ENCODE measurements at regions not wholly inside any gene's neighbourhood (a gene's known extent, or its start where the extent isn't known, plus 50 kb on each side); places are given as distances from the start of the nearest gene placed in this dataset.
"Not testable (repeated sequence)": the region's sequence is repeated elsewhere in the genome, so short reads cannot be mapped to it uniquely, and the experiment has no call there.

DNA sequence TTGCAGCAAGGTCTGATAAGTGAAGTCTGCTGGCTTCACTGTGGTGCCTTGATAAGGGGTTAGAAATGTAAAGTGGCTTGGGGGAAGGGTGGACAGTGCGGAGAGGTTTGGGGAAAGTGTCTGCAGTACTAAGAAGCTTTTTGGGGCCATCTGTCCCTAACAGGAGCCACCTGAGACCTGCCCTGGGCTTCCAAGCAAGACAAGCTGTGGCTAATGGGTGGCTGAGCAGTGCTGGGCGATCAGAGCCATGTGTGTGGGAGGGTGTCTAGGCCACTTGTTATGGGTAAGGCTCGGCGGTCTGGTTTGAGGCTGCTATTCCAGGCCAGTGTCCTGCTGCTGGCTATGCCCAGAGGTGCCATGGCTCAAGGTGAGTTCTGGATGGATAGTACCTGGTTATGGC lies 185.4 kb upstream of the MTMR8 start:
- Histone ChIP-seq H3K27me3 (ENCODE audit: control insufficient read depth, insufficient read depth, low read length) (no peaks in the 10 kb centered on the region), H3K9ac (ENCODE audit: low read length) (no peak overlapping the region), H3K27ac (ENCODE audit: low read depth, low read length) (no peak overlapping the region), H3K36me3 (ENCODE audit: control insufficient read depth, insufficient read depth, low read length) (no peaks in the 10 kb centered on the region), H3K4me1 (ENCODE audit: control insufficient read depth, insufficient read depth, low read length) (peaks cover 15% of the 10 kb centered on the region), H3K4me3 (ENCODE audit: low read depth, low read length) (no peak overlapping the region), H3K9me3 (ENCODE audit: control insufficient read depth, insufficient read depth, low read depth, low read length) (peaks cover 30% of the 10 kb centered on the region; the same call in 1 of the 2 replicates)

GRCh38 chrX:64580035-64580434 lies 184.8 kb upstream of the MTMR8 start:
- H3K27ac ChIP-seq (ENCODE audit: low read depth, low read length), result no peak overlapping the region
- peaks cover 15% of the 10 kb centered on the region for H3K4me1 ChIP-seq (ENCODE audit: control insufficient read depth, insufficient read depth, low read length)
- no peaks in the 10 kb centered on the region for H3K27me3 ChIP-seq (ENCODE audit: control insufficient read depth, insufficient read depth, low read length)
- no peak overlapping the region for H3K4me3 ChIP-seq (ENCODE audit: low read depth, low read length)
- no peaks in the 10 kb centered on the region for H3K36me3 ChIP-seq (ENCODE audit: control insufficient read depth, insufficient read depth, low read length)
- peaks cover 30% of the 10 kb centered on the region; the same call in 1 of the 2 replicates for H3K9me3 ChIP-seq (ENCODE audit: control insufficient read depth, insufficient read depth, low read depth, low read length)
- H3K9ac ChIP-seq (ENCODE audit: low read length), result no peak overlapping the region

DNA sequence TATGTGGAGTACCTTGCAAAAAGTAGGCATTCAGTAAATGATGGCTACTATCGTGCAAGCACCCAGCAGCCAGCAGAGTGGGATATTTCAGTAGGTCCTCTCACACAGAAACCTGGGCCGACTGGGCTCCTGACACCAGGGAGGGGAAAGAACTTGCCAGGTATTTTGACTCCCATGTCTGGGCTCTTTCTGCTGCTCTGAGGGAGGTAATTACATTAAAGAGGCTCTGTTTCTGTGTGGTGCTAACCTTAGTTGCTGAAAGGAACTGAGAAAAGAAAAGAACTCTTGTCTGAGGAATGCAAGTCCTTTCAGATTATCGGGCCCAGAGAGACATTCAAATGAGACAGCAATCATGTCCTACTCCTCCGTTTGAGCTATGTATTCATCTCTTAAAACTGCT lies 175.8 kb upstream of the MTMR8 start:
- H3K36me3 ChIP-seq (ENCODE audit: control insufficient read depth, insufficient read depth, low read length), result no peaks in the 10 kb centered on the region
- H3K4me1 ChIP-seq (ENCODE audit: control insufficient read depth, insufficient read depth, low read length), result peaks cover 5% of the 10 kb centered on the region; the same call in 1 of the 2 replicates
- no peak overlapping the region for H3K9ac ChIP-seq (ENCODE audit: low read length)
- H3K4me3 ChIP-seq (ENCODE audit: low read depth, low read length), result no peak overlapping the region
- peak overlapping the region; percentile 22; the same call in 1 of the 2 replicates for H3K27ac ChIP-seq (ENCODE audit: low read depth, low read length)
- peaks cover 16% of the 10 kb centered on the region for H3K9me3 ChIP-seq (ENCODE audit: control insufficient read depth, insufficient read depth, low read depth, low read length)
- no peaks in the 10 kb centered on the region for H3K27me3 ChIP-seq (ENCODE audit: control insufficient read depth, insufficient read depth, low read length)

- H3K27me3 ChIP-seq (ENCODE audit: control insufficient read depth, insufficient read depth, low read length), result no peaks in the 10 kb centered on the region
- H3K36me3 ChIP-seq (ENCODE audit: control insufficient read depth, insufficient read depth, low read length), result no peaks in the 10 kb centered on the region
- peaks cover 5% of the 10 kb centered on the region; the same call in 1 of the 2 replicates for H3K4me1 ChIP-seq (ENCODE audit: control insufficient read depth, insufficient read depth, low read length)
- peaks cover 16% of the 10 kb centered on the region for H3K9me3 ChIP-seq (ENCODE audit: control insufficient read depth, insufficient read depth, low read depth, low read length)
- H3K27ac ChIP-seq (ENCODE audit: low read depth, low read length), result no peak overlapping the region
- no peak overlapping the region for H3K4me3 ChIP-seq (ENCODE audit: low read depth, low read length)
- H3K9ac ChIP-seq (ENCODE audit: low read length), result no peak overlapping the region
These were observed 175.0 kb upstream of the MTMR8 start for GRCh38 chrX:64570204-64570603.

DNA sequence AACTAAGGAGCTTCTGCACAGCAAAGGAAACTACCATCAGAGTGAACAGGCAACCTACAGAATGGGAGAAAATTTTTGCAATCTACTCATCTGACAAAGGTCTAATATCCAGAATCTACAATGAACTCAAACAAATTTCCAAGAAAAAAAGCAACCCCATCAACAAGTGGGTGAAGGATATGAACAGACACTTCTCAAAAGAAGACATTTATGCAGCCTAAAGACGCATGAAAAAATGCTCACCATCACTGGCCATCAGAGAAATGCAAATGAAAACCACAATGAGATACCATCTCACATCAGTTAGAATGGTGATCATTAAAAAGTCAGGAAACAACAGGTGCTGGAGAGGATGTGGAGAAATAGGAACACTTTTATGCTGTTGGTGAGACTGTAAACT lies 170.1 kb upstream of the MTMR8 start:
- H3K36me3 ChIP-seq (ENCODE audit: control insufficient read depth, insufficient read depth, low read length); H3K4me3 ChIP-seq (ENCODE audit: low read depth, low read length); H3K27ac ChIP-seq (ENCODE audit: low read depth, low read length); H3K27me3 ChIP-seq (ENCODE audit: control insufficient read depth, insufficient read depth, low read length); H3K4me1 ChIP-seq (ENCODE audit: control insufficient read depth, insufficient read depth, low read length); H3K9ac ChIP-seq (ENCODE audit: low read length): not testable (repeated sequence)
- H3K9me3 ChIP-seq (ENCODE audit: control insufficient read depth, insufficient read depth, low read depth, low read length), result peaks cover 21% of the 10 kb centered on the region

GRCh38 chrX:64549236-64549635 lies 154.0 kb upstream of the MTMR8 start:
- Histone ChIP-seq H3K9me3 (ENCODE audit: control insufficient read depth, insufficient read depth, low read depth, low read length) (peaks cover 18% of the 10 kb centered on the region), H3K4me3 (ENCODE audit: low read depth, low read length) (peak overlapping the region; percentile 40; the same call in 1 of the 2 replicates)
- H3K9ac ChIP-seq (ENCODE audit: low read length); H3K4me1 ChIP-seq (ENCODE audit: control insufficient read depth, insufficient read depth, low read length); H3K27me3 ChIP-seq (ENCODE audit: control insufficient read depth, insufficient read depth, low read length); H3K27ac ChIP-seq (ENCODE audit: low read depth, low read length); H3K36me3 ChIP-seq (ENCODE audit: control insufficient read depth, insufficient read depth, low read length): not testable (repeated sequence)

- H3K27ac ChIP-seq (ENCODE audit: low read depth, low read length), result no peak overlapping the region
These were observed 141.5 kb upstream of the MTMR8 start for GRCh38 chrX:64536736-64537135.

More at GRCh38 chrX:64536736-64537135, 141.5 kb upstream of the MTMR8 start:
- Histone ChIP-seq H3K9ac (ENCODE audit: low read length) (no peak overlapping the region), H3K4me1 (ENCODE audit: control insufficient read depth, insufficient read depth, low read length) (no peaks in the 10 kb centered on the region), H3K4me3 (ENCODE audit: low read depth, low read length) (no peak overlapping the region), H3K9me3 (ENCODE audit: control insufficient read depth, insufficient read depth, low read depth, low read length) (peaks cover 15% of the 10 kb centered on the region; the same call in 1 of the 2 replicates), H3K27me3 (ENCODE audit: control insufficient read depth, insufficient read depth, low read length) (no peaks in the 10 kb centered on the region), H3K36me3 (ENCODE audit: control insufficient read depth, insufficient read depth, low read length) (no peaks in the 10 kb centered on the region)

Data from HUES6 (cell line).